Fibroblast of lung (primary cell): ENCODE measurements at regions not wholly inside any gene's neighbourhood (a gene's known extent, or its start where the extent isn't known, plus 50 kb on each side); places are given as distances from the start of the nearest gene placed in this dataset.

ENCODE experiments used
- EZH2 ChIP-seq: IDR thresholded peaks from 2 replicates; pipeline ENCODE4 v1.5.1; 2012; ENCODE audit warnings: low read length, control low read depth, mild to moderate bottlenecking; ENCODE audit errors: missing control alignments
- TF ChIP-seq, protein P1 (sequence below), 2 donors: IDR thresholded peaks in 1 of 2; conservative IDR thresholded peaks in 1 of 2; 1 replicate in 1 of 2; 2 replicates in 1 of 2; pipeline ENCODE4 v1.5.1; 2011 to 2012; ENCODE audit warnings: low read length in 2 of 2, control low read depth in 1 of 2, inconsistent platforms in 1 of 2, low read depth in 1 of 2, mild to moderate bottlenecking in 1 of 2

DNA sequence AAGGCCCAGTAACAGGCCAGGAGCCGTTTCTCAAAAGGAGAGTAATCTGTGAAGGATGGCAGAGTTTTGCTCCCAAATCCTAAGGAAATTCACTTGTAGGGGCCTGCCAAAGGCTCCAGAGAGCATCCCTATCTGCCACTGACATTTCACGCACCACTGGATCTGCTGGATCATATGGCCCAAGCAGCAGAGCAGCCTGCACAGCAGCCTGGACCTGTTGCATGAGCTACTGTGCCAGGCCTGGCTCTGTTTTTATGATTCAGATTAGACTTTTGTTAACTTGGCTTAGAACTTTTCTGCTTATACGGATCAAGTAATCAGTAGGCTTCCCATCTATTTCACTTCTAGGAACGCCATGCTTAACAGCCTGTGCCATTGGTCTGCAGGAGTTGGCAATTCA lies 70.7 kb downstream of the CHRD start:
- TF ChIP-seq, protein P1, sequence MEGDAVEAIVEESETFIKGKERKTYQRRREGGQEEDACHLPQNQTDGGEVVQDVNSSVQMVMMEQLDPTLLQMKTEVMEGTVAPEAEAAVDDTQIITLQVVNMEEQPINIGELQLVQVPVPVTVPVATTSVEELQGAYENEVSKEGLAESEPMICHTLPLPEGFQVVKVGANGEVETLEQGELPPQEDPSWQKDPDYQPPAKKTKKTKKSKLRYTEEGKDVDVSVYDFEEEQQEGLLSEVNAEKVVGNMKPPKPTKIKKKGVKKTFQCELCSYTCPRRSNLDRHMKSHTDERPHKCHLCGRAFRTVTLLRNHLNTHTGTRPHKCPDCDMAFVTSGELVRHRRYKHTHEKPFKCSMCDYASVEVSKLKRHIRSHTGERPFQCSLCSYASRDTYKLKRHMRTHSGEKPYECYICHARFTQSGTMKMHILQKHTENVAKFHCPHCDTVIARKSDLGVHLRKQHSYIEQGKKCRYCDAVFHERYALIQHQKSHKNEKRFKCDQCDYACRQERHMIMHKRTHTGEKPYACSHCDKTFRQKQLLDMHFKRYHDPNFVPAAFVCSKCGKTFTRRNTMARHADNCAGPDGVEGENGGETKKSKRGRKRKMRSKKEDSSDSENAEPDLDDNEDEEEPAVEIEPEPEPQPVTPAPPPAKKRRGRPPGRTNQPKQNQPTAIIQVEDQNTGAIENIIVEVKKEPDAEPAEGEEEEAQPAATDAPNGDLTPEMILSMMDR (conservative IDR thresholded peaks at IDR 0.05 in 1 of 2, IDR thresholded peaks at IDR 0.05 in 1 of 2; ENCODE audit: low read depth in 1 of 2, low read length in 2 of 2): no peak
- no peak for TF ChIP-seq EZH2
